H9 (cell line): ENCODE measurements at regions not wholly inside any gene's neighbourhood (a gene's known extent, or its start where the extent isn't known, plus 50 kb on each side); places are given as distances from the start of the nearest gene placed in this dataset.

Experiments used
- DNase-seq: peaks from one replicate; pipeline ENCODE4 v3.0.0-alpha.2; 2017
- H2AFZ ChIP-seq: one replicate; pipeline ENCODE4 v1.6.1; 2013; ENCODE audit warnings: mild to moderate bottlenecking, low read length, control low read depth, moderate library complexity
- H2AK5ac ChIP-seq: 2 replicates; pipeline ENCODE4 v1.6.1; 2013; ENCODE audit warnings: low read length, control low read depth, mixed read lengths; ENCODE audit not compliant: insufficient read length
- H2BK120ac ChIP-seq: one replicate; pipeline ENCODE4 v1.6.1; 2013; ENCODE audit warnings: low read depth, mild to moderate bottlenecking, low read length, control low read depth, inconsistent platforms; ENCODE audit not compliant: poor library complexity, severe bottlenecking
- H2BK12ac ChIP-seq: 2 replicates; pipeline ENCODE4 v1.6.1; 2013; ENCODE audit warnings: low read length, control low read depth, mixed read lengths, low read depth; ENCODE audit not compliant: insufficient read length
- H2BK15ac ChIP-seq: 2 replicates; pipeline ENCODE4 v1.6.1; 2013; ENCODE audit warnings: low read depth, low read length, control low read depth
- H2BK20ac ChIP-seq: one replicate; pipeline ENCODE4 v1.6.1; 2013; ENCODE audit warnings: low read depth, mild to moderate bottlenecking, low read length, control low read depth, inconsistent platforms; ENCODE audit not compliant: poor library complexity, severe bottlenecking
- H2BK5ac ChIP-seq: 2 replicates; pipeline ENCODE4 v1.6.1; 2013; ENCODE audit warnings: low read length, control low read depth, mixed read lengths; ENCODE audit not compliant: insufficient read length
- H3K14ac ChIP-seq: 2 replicates; pipeline ENCODE4 v1.6.1; 2013; ENCODE audit warnings: low read length, control low read depth; ENCODE audit not compliant: insufficient read depth
- H3K18ac ChIP-seq: 2 replicates; pipeline ENCODE4 v1.6.1; 2013; ENCODE audit warnings: low read depth, mild to moderate bottlenecking, mixed read lengths, low read length, control low read depth; ENCODE audit not compliant: insufficient read length
- H3K23ac ChIP-seq: 2 replicates; pipeline ENCODE4 v1.6.1; 2013; ENCODE audit warnings: low read length, control low read depth, mixed read lengths, low read depth; ENCODE audit not compliant: insufficient read length
- H3K23me2 ChIP-seq: 2 replicates; pipeline ENCODE4 v1.6.1; 2013; ENCODE audit warnings: low read depth, mild to moderate bottlenecking, mixed read lengths, low read length, control low read depth; ENCODE audit not compliant: insufficient read length, poor library complexity, severe bottlenecking
- H3K27ac ChIP-seq: 2 replicates; pipeline ENCODE4 v1.5.1; 2013; ENCODE audit warnings: low read length, control low read depth, mixed read lengths, low read depth; ENCODE audit not compliant: insufficient read length
- H3K27me3 ChIP-seq: 2 replicates; pipeline ENCODE4 v1.6.1; 2013; ENCODE audit warnings: low read length, control low read depth, inconsistent platforms; ENCODE audit not compliant: insufficient read depth
- H3K4ac ChIP-seq: 2 replicates; pipeline ENCODE4 v1.6.1; 2013; ENCODE audit warnings: low read depth, mild to moderate bottlenecking, control low read depth, inconsistent platforms, low read length, moderate library complexity
- H3K4me1 ChIP-seq: 2 replicates; pipeline ENCODE4 v1.6.1; 2013; ENCODE audit warnings: low read length, control low read depth, inconsistent platforms; ENCODE audit not compliant: insufficient read depth
- H3K4me2 ChIP-seq: 2 replicates; pipeline ENCODE4 v1.6.1; 2013; ENCODE audit warnings: low read length, control low read depth, mixed read lengths; ENCODE audit not compliant: insufficient read length, insufficient read depth
- H3K56ac ChIP-seq: 2 replicates; pipeline ENCODE4 v1.6.1; 2013; ENCODE audit warnings: low read depth, mild to moderate bottlenecking, mixed read lengths, low read length, control low read depth; ENCODE audit not compliant: insufficient read length
- H3K79me1 ChIP-seq: 2 replicates; pipeline ENCODE4 v1.6.1; 2013; ENCODE audit warnings: low read depth, mild to moderate bottlenecking, moderate library complexity, low read length, control low read depth, inconsistent platforms; ENCODE audit not compliant: insufficient read depth, poor library complexity, severe bottlenecking
- H3K79me2 ChIP-seq: 2 replicates; pipeline ENCODE4 v1.6.1; 2013; ENCODE audit warnings: low read length, control low read depth, inconsistent platforms; ENCODE audit not compliant: insufficient read depth
- H3K9ac ChIP-seq: 2 replicates; pipeline ENCODE4 v1.6.1; 2013; ENCODE audit warnings: low read length, control low read depth, mixed read lengths; ENCODE audit not compliant: insufficient read length; ENCODE audit errors: extremely low read depth
- H3K9me3 ChIP-seq: one replicate; pipeline ENCODE4 v1.6.1; 2013; ENCODE audit warnings: low read depth, low read length, inconsistent platforms; ENCODE audit not compliant: control insufficient read depth
- H3T11ph ChIP-seq: one replicate; pipeline ENCODE4 v1.6.1; 2013; ENCODE audit warnings: mild to moderate bottlenecking, low read length, control low read depth, inconsistent platforms
- H4K20me1 ChIP-seq: one replicate; pipeline ENCODE4 v1.6.1; 2013; ENCODE audit not compliant: control insufficient read depth, insufficient read length, insufficient read depth
- H4K5ac ChIP-seq: 2 replicates; pipeline ENCODE4 v1.6.1; 2013; ENCODE audit warnings: low read depth, mild to moderate bottlenecking, mixed read lengths, low read length, control low read depth; ENCODE audit not compliant: insufficient read length
- H4K8ac ChIP-seq: replicated peaks from 2 replicates; pipeline ENCODE4 v1.6.1; 2013; ENCODE audit warnings: low read length, control low read depth, mixed read lengths, low read depth; ENCODE audit not compliant: insufficient read length
- H4K91ac ChIP-seq: 2 replicates; pipeline ENCODE4 v1.6.1; 2013; ENCODE audit warnings: low read depth, mild to moderate bottlenecking, moderate library complexity, mixed read lengths, low read length, control low read depth; ENCODE audit not compliant: insufficient read length
- H3K27ac Mint-ChIP-seq, 3 experiments: 2 replicates in 2 of 3; 3 replicates in 1 of 3; pipeline ENCODE4 v1.8.0; 2020 to 2021; ENCODE audit warnings: mixed read lengths in 3 of 3, mild to moderate bottlenecking in 1 of 3, moderate library complexity in 1 of 3
- H3K27me3 Mint-ChIP-seq: 2 replicates; pipeline ENCODE4 v1.8.0; 2021; ENCODE audit warnings: low read depth, mild to moderate bottlenecking, moderate library complexity, mixed read lengths
- H3K36me3 Mint-ChIP-seq, 3 experiments: 2 replicates in 2 of 3; 3 replicates in 1 of 3; pipeline ENCODE4 v1.8.0; 2020 to 2021; ENCODE audit warnings: low read depth in 3 of 3, mixed read lengths in 3 of 3; ENCODE audit not compliant: insufficient read depth in 1 of 3
- H3K4me1 Mint-ChIP-seq, 2 experiments: 2 replicates each; pipeline ENCODE4 v1.8.0; 2020; ENCODE audit warnings: mixed read lengths in 2 of 2
- H3K4me3 Mint-ChIP-seq, 2 experiments: 2 replicates in 1 of 2; 3 replicates in 1 of 2; pipeline ENCODE4 v1.8.0; 2020 to 2021; ENCODE audit warnings: mild to moderate bottlenecking in 2 of 2, mixed read lengths in 2 of 2, moderate library complexity in 1 of 2
- H3K9me3 Mint-ChIP-seq, 2 experiments: 2 replicates in 1 of 2; 3 replicates in 1 of 2; pipeline ENCODE4 v1.8.0; 2020; ENCODE audit warnings: mild to moderate bottlenecking in 2 of 2, mixed read lengths in 2 of 2, moderate library complexity in 1 of 2
- CTCF ChIP-seq: fragments of 200-600 bp; sonication (generic); conservative IDR thresholded peaks from 3 replicates; pipeline ENCODE4 v1.8.0; 2021; ENCODE audit warnings: antibody characterized with exemption, mild to moderate bottlenecking
- WGBS: extraction: QIAGEN DNeasy Blood & Tissue Kit; methylation state at CpG from one replicate; pipeline ENCODE4 v1.1.7; 2013; ENCODE audit warnings: missing lambda C conversion rate, low lambda C conversion rate, mixed read lengths; ENCODE audit not compliant: insufficient read length; ENCODE audit errors: extremely low coverage; 5-methylcytosine and 5-hydroxymethylcytosine counted together

GRCh38 chr15:38046257-38047051, 112.0 kb downstream of the TMCO5A start:
- no peak overlapping the region for H3K9ac ChIP-seq
- H3K27ac Mint-ChIP-seq = no peak overlapping the region
- H3K4me3 Mint-ChIP-seq = no peak overlapping the region
- no peak overlapping the region for H3T11ph ChIP-seq
- no peak for TF ChIP-seq CTCF
- DNase-seq = no peak
- H3K27me3 ChIP-seq = no peaks in the 10 kb centered on the region
- H3K4me1 ChIP-seq = peaks cover 2% of the 10 kb centered on the region; the same call in 1 of the 2 replicates
- no peak overlapping the region for H3K4me2 ChIP-seq
- no peak overlapping the region for H4K91ac ChIP-seq
- H3K4ac ChIP-seq = no peak overlapping the region
- H3K27me3 Mint-ChIP-seq = no peaks in the 10 kb centered on the region
- no peak overlapping the region for H2BK120ac ChIP-seq
- H3K79me2 ChIP-seq = no peaks in the 10 kb centered on the region
- no peaks in the 10 kb centered on the region for H3K79me1 ChIP-seq
- H3K23me2 ChIP-seq = no peaks in the 10 kb centered on the region
- no peak overlapping the region for H2AK5ac ChIP-seq
- H4K20me1 ChIP-seq = no peaks in the 10 kb centered on the region
- H2BK15ac ChIP-seq = no peak overlapping the region
- H2BK5ac ChIP-seq = no peak overlapping the region
- WGBS = no CpG with 5 or more reads among the region's 4 CpGs
- H3K9me3 Mint-ChIP-seq = peaks cover 0 to 2% of the 10 kb centered on the region in 2 experiments; a peak in 1 of 5 replicates
- H3K36me3 Mint-ChIP-seq = peaks cover 0 to 2% (median 0%) of the 10 kb centered on the region in 3 experiments; a peak in 1 of 7 replicates
- H2AFZ ChIP-seq = no peak overlapping the region
- H3K9me3 ChIP-seq = no peaks in the 10 kb centered on the region
- H3K27ac ChIP-seq = no peak overlapping the region
- no peak overlapping the region for H2BK12ac ChIP-seq
- H3K4me1 Mint-ChIP-seq = peaks cover 10 to 17% of the 10 kb centered on the region in 2 experiments
- H3K18ac ChIP-seq = no peak overlapping the region
- no peak overlapping the region for H4K8ac ChIP-seq
- H3K56ac ChIP-seq = no peak overlapping the region
- no peak overlapping the region for H2BK20ac ChIP-seq
- no peak overlapping the region for H3K14ac ChIP-seq
- no peak overlapping the region for H4K5ac ChIP-seq
- no peak overlapping the region for H3K23ac ChIP-seq
